ENCODE measurements at regions not wholly inside any gene's neighbourhood (a gene's known extent, or its start where the extent isn't known, plus 50 kb on each side); places are given as distances from the start of the nearest gene placed in this dataset.

DNA sequence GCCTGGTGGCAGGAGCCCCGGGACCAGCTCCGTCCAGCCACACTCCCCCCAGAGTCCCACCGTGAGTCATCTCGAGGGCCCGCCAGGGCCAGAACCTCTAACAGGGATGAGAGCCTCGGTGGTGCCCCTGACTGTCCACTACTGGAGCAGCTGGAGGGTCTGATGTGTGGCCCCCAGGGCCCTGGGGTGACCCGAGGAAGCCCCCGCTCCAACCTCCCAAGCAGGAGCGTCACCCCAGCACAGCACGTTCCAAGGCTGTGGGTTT is 135.9 kb upstream of the NKX1-1 start:
- no peaks in the 10 kb centered on the region for H3K9me3 Mint-ChIP-seq
- DNase-seq, result no peak
- no peak overlapping the region for H3K4me3 Mint-ChIP-seq
- TF ChIP-seq, protein P1, sequence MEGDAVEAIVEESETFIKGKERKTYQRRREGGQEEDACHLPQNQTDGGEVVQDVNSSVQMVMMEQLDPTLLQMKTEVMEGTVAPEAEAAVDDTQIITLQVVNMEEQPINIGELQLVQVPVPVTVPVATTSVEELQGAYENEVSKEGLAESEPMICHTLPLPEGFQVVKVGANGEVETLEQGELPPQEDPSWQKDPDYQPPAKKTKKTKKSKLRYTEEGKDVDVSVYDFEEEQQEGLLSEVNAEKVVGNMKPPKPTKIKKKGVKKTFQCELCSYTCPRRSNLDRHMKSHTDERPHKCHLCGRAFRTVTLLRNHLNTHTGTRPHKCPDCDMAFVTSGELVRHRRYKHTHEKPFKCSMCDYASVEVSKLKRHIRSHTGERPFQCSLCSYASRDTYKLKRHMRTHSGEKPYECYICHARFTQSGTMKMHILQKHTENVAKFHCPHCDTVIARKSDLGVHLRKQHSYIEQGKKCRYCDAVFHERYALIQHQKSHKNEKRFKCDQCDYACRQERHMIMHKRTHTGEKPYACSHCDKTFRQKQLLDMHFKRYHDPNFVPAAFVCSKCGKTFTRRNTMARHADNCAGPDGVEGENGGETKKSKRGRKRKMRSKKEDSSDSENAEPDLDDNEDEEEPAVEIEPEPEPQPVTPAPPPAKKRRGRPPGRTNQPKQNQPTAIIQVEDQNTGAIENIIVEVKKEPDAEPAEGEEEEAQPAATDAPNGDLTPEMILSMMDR (IDR thresholded peaks at IDR 0.05), result no peak
- peaks cover 12% of the 10 kb centered on the region for H3K27me3 Mint-ChIP-seq (ENCODE audit: insufficient read depth)
- H3K36me3 Mint-ChIP-seq (ENCODE audit: low read depth), result no peaks in the 10 kb centered on the region
- H3K27ac Mint-ChIP-seq, result no peak overlapping the region
- H3K4me1 Mint-ChIP-seq (ENCODE audit: low read depth), result no peaks in the 10 kb centered on the region

DNA sequence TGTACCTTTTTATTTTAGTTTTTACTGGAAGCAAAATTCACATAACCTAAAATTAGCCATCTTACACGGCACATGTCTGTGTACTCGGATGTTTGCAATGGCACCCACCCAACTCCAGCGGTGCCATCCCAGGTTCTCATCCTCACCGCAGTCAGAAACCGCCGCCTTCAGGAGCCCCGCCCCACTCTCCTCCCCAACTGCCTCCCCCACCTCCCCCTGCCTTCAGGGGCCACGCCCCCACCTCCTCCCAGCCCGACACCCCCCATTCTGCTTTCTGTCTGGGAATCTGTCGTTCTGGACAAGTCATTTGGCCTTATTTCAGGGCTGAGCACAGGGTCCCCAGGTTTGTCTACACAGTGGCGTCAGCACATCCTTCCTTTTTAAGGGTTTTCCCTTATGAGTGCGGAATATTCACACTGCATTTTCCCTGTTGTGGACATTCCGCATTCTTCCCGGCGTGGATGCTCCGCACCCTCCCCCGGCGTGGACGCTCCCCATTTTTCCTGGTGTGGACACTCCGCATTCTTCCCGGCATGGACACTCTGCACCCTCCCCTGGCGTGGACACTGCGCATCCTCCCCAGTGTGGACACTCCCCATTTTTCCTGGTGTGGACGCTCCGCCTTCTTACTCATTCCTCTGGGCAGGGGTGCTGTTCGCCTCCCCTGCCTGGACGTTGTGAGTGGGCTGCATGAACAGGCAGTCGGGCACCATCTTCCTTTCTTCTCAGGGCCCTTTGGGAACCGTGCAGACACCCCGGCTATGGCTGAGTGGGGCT is 135.4 kb upstream of the NKX1-1 start:
- no peak overlapping the region for H3K4me3 Mint-ChIP-seq
- H3K27ac Mint-ChIP-seq, result no peak overlapping the region
- peaks cover 11% of the 10 kb centered on the region for H3K27me3 Mint-ChIP-seq (ENCODE audit: insufficient read depth)
- TF ChIP-seq, protein P1 (IDR thresholded peaks at IDR 0.05), result no peak
- no peaks in the 10 kb centered on the region for H3K36me3 Mint-ChIP-seq (ENCODE audit: low read depth)
- H3K4me1 Mint-ChIP-seq (ENCODE audit: low read depth), result no peaks in the 10 kb centered on the region
- DNase-seq, result no peak
- H3K9me3 Mint-ChIP-seq, result no peaks in the 10 kb centered on the region

DNA sequence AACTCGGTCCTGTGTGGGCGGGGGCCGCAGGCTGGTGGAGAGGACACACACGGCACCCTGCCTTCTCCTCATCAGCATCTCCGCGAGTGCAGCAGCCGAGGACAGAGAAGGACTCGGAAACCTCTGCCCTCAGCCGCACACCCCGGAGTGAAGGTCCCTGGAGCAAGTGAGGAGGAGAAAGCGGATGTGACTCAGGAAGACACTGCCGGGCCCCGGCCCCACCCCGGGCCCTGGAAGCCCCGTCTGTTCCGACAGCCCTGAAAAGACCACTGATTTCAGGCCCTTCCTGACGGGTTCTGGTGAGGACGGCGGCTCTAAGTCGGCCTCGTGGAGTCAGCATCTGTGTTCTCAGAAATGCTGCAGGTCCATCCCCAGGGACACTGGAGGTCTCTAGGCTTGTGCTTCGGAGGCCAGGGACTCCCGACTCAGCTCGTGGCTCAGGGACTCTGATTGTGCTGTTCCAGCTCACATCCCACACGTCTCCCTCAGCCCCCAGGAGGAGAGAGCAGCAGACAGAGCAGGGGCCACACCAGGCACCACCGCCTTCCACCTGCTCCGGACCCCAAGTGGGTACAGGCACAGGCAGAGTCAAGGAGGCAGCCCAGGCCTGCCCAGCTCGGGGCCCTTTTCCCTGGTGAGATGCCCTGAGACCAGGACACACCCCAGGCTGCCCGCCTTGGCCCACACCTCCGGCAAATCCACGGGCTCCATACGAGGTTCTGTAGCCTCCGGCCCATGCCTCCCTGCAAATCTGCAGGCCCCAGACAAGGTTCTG is 134.5 kb upstream of the NKX1-1 start:
- TF ChIP-seq, protein P1 (IDR thresholded peaks at IDR 0.05), result no peak
- no peak overlapping the region for H3K4me3 Mint-ChIP-seq

DNA sequence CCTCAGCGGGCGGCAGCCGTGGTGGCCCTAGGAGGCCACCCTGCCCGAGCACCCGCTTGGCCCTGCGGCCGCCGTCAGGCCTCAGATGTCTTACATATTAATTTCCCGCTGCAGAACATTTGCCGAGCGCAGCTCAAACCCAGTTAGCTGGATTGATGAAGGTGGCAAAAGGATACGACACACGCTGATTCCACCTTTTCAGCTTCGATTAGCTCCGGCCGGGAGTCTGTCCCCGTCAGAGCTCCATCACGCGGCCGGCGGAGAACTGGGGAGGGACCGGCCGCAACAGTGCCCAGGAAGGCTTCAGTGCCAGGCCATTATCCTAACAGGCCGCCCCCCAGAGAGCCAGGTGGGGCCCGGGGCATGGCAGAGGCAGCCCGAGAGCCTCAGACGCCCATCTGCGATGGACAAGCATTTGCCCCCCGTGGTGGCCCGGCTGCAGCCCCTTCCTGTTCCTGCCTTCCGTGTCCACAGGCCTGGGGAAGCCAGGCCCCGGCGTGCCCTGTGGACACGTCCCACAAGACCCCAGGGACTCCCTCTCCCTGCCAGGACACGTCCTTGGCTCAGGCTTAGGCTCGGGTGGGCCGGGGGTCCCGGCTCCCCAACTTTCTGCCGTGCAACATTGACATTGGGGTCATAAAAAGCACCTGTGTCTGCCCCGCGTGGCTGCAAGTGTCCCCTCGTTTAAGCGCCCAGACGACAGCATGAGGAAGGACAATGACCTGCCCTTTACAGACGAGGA is 133.8 kb upstream of the NKX1-1 start:
- Mint-ChIP-seq H3K36me3 (ENCODE audit: low read depth) (no peaks in the 10 kb centered on the region), H3K4me1 (ENCODE audit: low read depth) (no peaks in the 10 kb centered on the region), H3K9me3 (no peaks in the 10 kb centered on the region), H3K27me3 (ENCODE audit: insufficient read depth) (peaks cover 13% of the 10 kb centered on the region), H3K4me3 (no peak overlapping the region), H3K27ac (no peak overlapping the region)
- DNase-seq, result no peak
- TF ChIP-seq, protein P1 (IDR thresholded peaks at IDR 0.05), result no peak

More for the DNA sequence above, 134.5 kb upstream of the NKX1-1 start:
- Mint-ChIP-seq H3K4me1 (ENCODE audit: low read depth) (no peaks in the 10 kb centered on the region), H3K27ac (no peak overlapping the region), H3K9me3 (no peaks in the 10 kb centered on the region), H3K36me3 (ENCODE audit: low read depth) (no peaks in the 10 kb centered on the region), H3K27me3 (ENCODE audit: insufficient read depth) (peaks cover 11% of the 10 kb centered on the region)
- no peak for DNase-seq

DNA sequence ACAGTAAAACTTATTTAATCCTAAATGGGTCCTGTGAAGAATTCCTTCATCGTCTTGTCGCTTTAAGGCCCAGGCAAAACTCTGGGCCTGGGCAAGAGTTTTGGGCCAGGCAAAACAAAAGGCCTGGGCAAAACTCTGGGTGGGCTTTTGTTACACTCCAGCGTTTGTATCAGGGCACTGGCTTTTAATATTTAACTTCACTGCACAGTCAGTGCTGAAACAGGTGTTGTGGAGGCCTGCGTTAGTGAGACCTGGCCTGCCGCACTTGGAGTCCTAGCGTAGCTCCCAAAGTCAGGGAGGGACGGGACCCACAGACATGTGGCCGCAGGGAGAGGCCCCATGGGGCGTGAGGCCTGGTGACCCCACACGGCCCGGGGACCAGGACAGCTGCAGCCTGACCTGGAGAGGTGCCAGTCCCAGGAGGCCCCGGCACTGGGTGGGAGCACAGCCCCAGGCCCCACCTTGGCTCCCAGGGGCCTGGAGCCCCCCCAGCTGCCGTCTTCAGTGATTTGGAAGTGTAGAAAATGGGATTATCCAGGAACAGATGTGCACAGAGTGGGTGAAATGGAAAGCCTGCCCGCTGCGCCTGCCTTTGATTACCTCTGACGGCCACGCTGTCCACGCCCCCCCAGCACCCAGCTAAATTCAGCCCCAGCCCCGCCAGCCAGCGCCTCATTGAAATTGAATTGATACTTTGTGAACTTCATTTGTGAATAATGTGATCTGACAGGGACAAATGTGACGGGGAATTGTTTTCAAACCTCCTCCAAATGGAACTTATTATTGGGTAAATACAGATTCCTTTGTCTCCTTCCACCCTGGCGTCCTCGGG is 132.9 kb upstream of the NKX1-1 start:
- H3K27ac Mint-ChIP-seq, result no peak overlapping the region
- H3K36me3 Mint-ChIP-seq (ENCODE audit: low read depth), result no peaks in the 10 kb centered on the region
- no peak for DNase-seq
- H3K4me3 Mint-ChIP-seq, result no peak overlapping the region
- TF ChIP-seq, protein P1 (IDR thresholded peaks at IDR 0.05), result no peak
- no peaks in the 10 kb centered on the region for H3K4me1 Mint-ChIP-seq (ENCODE audit: low read depth)
- H3K9me3 Mint-ChIP-seq, result no peaks in the 10 kb centered on the region
- peaks cover 10% of the 10 kb centered on the region for H3K27me3 Mint-ChIP-seq (ENCODE audit: insufficient read depth)
